HuH-7 (cell line): ENCODE measurements at regions not wholly inside any gene's neighbourhood (a gene's known extent, or its start where the extent isn't known, plus 50 kb on each side); places are given as distances from the start of the nearest gene placed in this dataset.
"Not testable (repeated sequence)": the region's sequence is repeated elsewhere in the genome, so short reads cannot be mapped to it uniquely, and the experiment has no call there.

ENCODE experiments used
- DNase-seq: peaks from one replicate; pipeline ENCODE4 v3.0.0; 2011; ENCODE audit warnings: low spot score

GRCh38 chr4:187491286-187491685 is 504.3 kb upstream of the ZFP42 start:
- DNase-seq = no peak

GRCh38 chr4:187491959-187492358 is 503.6 kb upstream of the ZFP42 start:
- no peak for DNase-seq

- DNase-seq = no peak
These were observed 501.9 kb upstream of the ZFP42 start for GRCh38 chr4:187493661-187494060.

GRCh38 chr4:187499956-187500355 is 495.6 kb upstream of the ZFP42 start:
- DNase-seq = no peak

- no peak for DNase-seq
These were observed 494.8 kb upstream of the ZFP42 start for GRCh38 chr4:187500796-187501195.

- no peak for DNase-seq
These were observed 493.8 kb upstream of the ZFP42 start for GRCh38 chr4:187501731-187502130.

- DNase-seq = no peak
These were observed 490.4 kb upstream of the ZFP42 start for GRCh38 chr4:187504974-187505797.

GRCh38 chr4:187505798-187506141 is 489.8 kb upstream of the ZFP42 start:
- DNase-seq = not testable (repeated sequence)

GRCh38 chr4:187516224-187516623 is 479.3 kb upstream of the ZFP42 start:
- no peak for DNase-seq

- DNase-seq = no peak
These were observed 453.9 kb upstream of the ZFP42 start for GRCh38 chr4:187541666-187542065.

GRCh38 chr4:187544461-187545053 is 451.0 kb upstream of the ZFP42 start:
- no peak for DNase-seq

- DNase-seq = no peak
These were observed 448.3 kb upstream of the ZFP42 start for GRCh38 chr4:187547316-187547715.

GRCh38 chr4:187550256-187550950 is 445.2 kb upstream of the ZFP42 start:
- no peak for DNase-seq

GRCh38 chr4:187552781-187553180 is 442.8 kb upstream of the ZFP42 start:
- no peak for DNase-seq

- DNase-seq = no peak
These were observed 440.4 kb upstream of the ZFP42 start for GRCh38 chr4:187555174-187555573.

- DNase-seq = no peak
These were observed 437.2 kb upstream of the ZFP42 start for GRCh38 chr4:187558391-187558790.

- DNase-seq = no peak
These were observed 433.2 kb upstream of the ZFP42 start for GRCh38 chr4:187562345-187562744.

GRCh38 chr4:187565416-187565815 is 430.2 kb upstream of the ZFP42 start:
- DNase-seq = no peak

- DNase-seq = no peak
These were observed 425.7 kb upstream of the ZFP42 start for GRCh38 chr4:187569871-187570270.

GRCh38 chr4:187575706-187576105 is 419.9 kb upstream of the ZFP42 start:
- DNase-seq = no peak

- DNase-seq = no peak
These were observed 418.8 kb upstream of the ZFP42 start for GRCh38 chr4:187576751-187577150.

GRCh38 chr4:187577941-187578480 is 417.6 kb upstream of the ZFP42 start:
- DNase-seq = no peak

GRCh38 chr4:187586892-187587291 is 408.7 kb upstream of the ZFP42 start:
- DNase-seq = no peak
